ENCODE measurements at regions not wholly inside any gene's neighbourhood (a gene's known extent, or its start where the extent isn't known, plus 50 kb on each side); places are given as distances from the start of the nearest gene placed in this dataset.
"Not testable (repeated sequence)": the region's sequence is repeated elsewhere in the genome, so short reads cannot be mapped to it uniquely, and the experiment has no call there.

GRCh38 chr9:39775570-39775969 lies 420.1 kb downstream of the SPATA31A1 start:
- TF ChIP-seq POLR2AphosphoS5 (IDR thresholded peaks at IDR 0.05; ENCODE audit: low read depth, low read length); TAF1 (IDR thresholded peaks at IDR 0.05; ENCODE audit: low read depth, low read length); POLR2A (IDR thresholded peaks at IDR 0.05; ENCODE audit: low read depth, low read length); PAX5 (IDR thresholded peaks at IDR 0.05; ENCODE audit: insufficient read depth, low read length, severe bottlenecking); SPI1 (IDR thresholded peaks at IDR 0.05; ENCODE audit: low read depth, low read length): not testable (repeated sequence)

All from GM12891 (cell line).